SK-N-SH (cell line): ENCODE measurements at regions not wholly inside any gene's neighbourhood (a gene's known extent, or its start where the extent isn't known, plus 50 kb on each side); places are given as distances from the start of the nearest gene placed in this dataset.

Source experiments
- CTCF ChIA-PET: fragments of 300-600, 350-600 bp; formaldehyde crosslinking; extraction: SDS; loops from one replicate; lab custom pipeline; 2021; lab: Yijun Ruan, JAX
- POLR2A ChIA-PET: fragments of 350-600 bp; sonication (Branson Sonifier 250); formaldehyde crosslinking; extraction: SDS; loops from one replicate; lab custom pipeline; 2020; ENCODE audit warnings: antibody characterized with exemption, inconsistent platforms; lab: Yijun Ruan, JAX
- DNase-seq: peaks from one replicate; pipeline ENCODE4 v3.0.0; 2012
- H2AFZ ChIP-seq: fragments of 200-600 bp; sonication (generic); 2 replicates; pipeline ENCODE4 v1.8.1; 2016; ENCODE audit warnings: antibody characterized with exemption, mild to moderate bottlenecking, low read depth
- H3F3A ChIP-seq: fragments of 200-600 bp; sonication (generic); replicated peaks from 2 replicates; pipeline ENCODE3; 2016; ENCODE audit warnings: antibody characterized with exemption, mild to moderate bottlenecking; ENCODE audit not compliant: insufficient read depth
- H3K27ac ChIP-seq, 2 experiments: fragments of 200-500 bp in 1 of 2; fragments of 200-600 bp in 1 of 2; sonication (Bioruptor generic) in 1 of 2; sonication (generic), shearing (Covaris generic) in 1 of 2; 2 replicates each; pipeline versions ENCODE4 v1.5.1 to v1.6.1; 2014 to 2016; ENCODE audit warnings: low read depth in 2 of 2, inconsistent platforms in 1 of 2, low read length in 1 of 2, mild to moderate bottlenecking in 1 of 2, mixed read lengths in 1 of 2
- H3K27me3 ChIP-seq: fragments of 200-600 bp; sonication (generic), shearing (Covaris generic); 2 replicates; pipeline ENCODE4 v1.6.1; 2016; ENCODE audit warnings: mixed run types; ENCODE audit not compliant: insufficient read depth
- H3K36me3 ChIP-seq, 2 experiments: fragments of 200-500 bp in 1 of 2; fragments of 200-600 bp in 1 of 2; sonication (Bioruptor generic) in 1 of 2; sonication (generic) in 1 of 2; replicated peaks in 1 of 2; 2 replicates each; pipeline versions ENCODE3 to v1.5.1; 2014 to 2016; ENCODE audit warnings: low read length in 1 of 2, mild to moderate bottlenecking in 1 of 2; ENCODE audit not compliant: insufficient read depth in 2 of 2, control insufficient read depth in 1 of 2
- H3K4me1 ChIP-seq, 2 experiments: fragments of 200-500 bp in 1 of 2; fragments of 200-600 bp in 1 of 2; sonication (Bioruptor generic) in 1 of 2; sonication (generic), shearing (Covaris generic) in 1 of 2; 2 replicates each; pipeline versions ENCODE4 v1.5.1 to v1.6.1; 2014 to 2016; ENCODE audit warnings: low read depth in 1 of 2, low read length in 1 of 2, mixed run types in 1 of 2; ENCODE audit not compliant: insufficient read depth in 2 of 2, control insufficient read depth in 1 of 2
- H3K4me2 ChIP-seq: fragments of 200-600 bp; sonication (generic), shearing (Covaris generic); 2 replicates; pipeline ENCODE4 v1.6.1; 2017; ENCODE audit warnings: mixed run types
- H3K4me3 ChIP-seq, 2 experiments: fragments of 200-500 bp in 1 of 2; fragments of 200-600 bp in 1 of 2; sonication (Bioruptor generic) in 1 of 2; sonication (generic), shearing (Covaris generic) in 1 of 2; 2 replicates each; pipeline versions ENCODE4 v1.5.1 to v1.8.1; 2014 to 2016; ENCODE audit warnings: low read depth in 2 of 2, inconsistent platforms in 1 of 2, low read length in 1 of 2, mild to moderate bottlenecking in 1 of 2, mixed read lengths in 1 of 2, moderate library complexity in 1 of 2
- H3K79me2 ChIP-seq: fragments of 200-600 bp; sonication (generic); 2 replicates; pipeline ENCODE4 v1.8.1; 2017; ENCODE audit warnings: mild to moderate bottlenecking; ENCODE audit not compliant: insufficient read depth
- H3K9ac ChIP-seq: fragments of 200-600 bp; sonication (generic); 2 replicates; pipeline ENCODE4 v1.6.1; 2017; ENCODE audit warnings: mixed run types
- H3K9me2 ChIP-seq: fragments of 200-600 bp; sonication (generic); 2 replicates; pipeline ENCODE4 v1.6.1; 2017; ENCODE audit warnings: mixed run types
- H3K9me3 ChIP-seq: fragments of 200-600 bp; sonication (generic); 2 replicates; pipeline ENCODE4 v1.6.1; 2017; ENCODE audit warnings: mixed run types, mild to moderate bottlenecking, moderate library complexity
- H4K20me1 ChIP-seq: fragments of 200-600 bp; sonication (generic); 2 replicates; pipeline ENCODE4 v1.6.1; 2017; ENCODE audit warnings: mild to moderate bottlenecking, mixed run types; ENCODE audit not compliant: insufficient read depth
- CHD2 ChIP-seq: fragments of 150-350 bp; IDR thresholded peaks from 2 replicates; pipeline ENCODE4 v1.6.1; 2018; ENCODE audit warnings: low read length; ENCODE audit not compliant: partially characterized antibody
- FOSL2 ChIP-seq: IDR thresholded peaks from 2 replicates; pipeline ENCODE4 v1.4.0; 2012; ENCODE audit warnings: low read depth, mild to moderate bottlenecking, moderate library complexity, borderline replicate concordance
- FOXM1 ChIP-seq: IDR thresholded peaks from 2 replicates; pipeline ENCODE4 v1.4.0; 2012; ENCODE audit warnings: low read depth, mild to moderate bottlenecking
- JUND ChIP-seq: IDR thresholded peaks from 2 replicates; pipeline ENCODE4 v1.4.0; 2012
- MAX ChIP-seq: IDR thresholded peaks from 2 replicates; pipeline ENCODE4 v1.4.0; 2012; ENCODE audit warnings: low read depth
- NRF1 ChIP-seq: IDR thresholded peaks from 2 replicates; pipeline ENCODE4 v1.6.1; 2012; ENCODE audit warnings: low read depth, mild to moderate bottlenecking, low read length
- RAD21 ChIP-seq: IDR thresholded peaks from 2 replicates; pipeline ENCODE4 v1.6.1; 2012; ENCODE audit warnings: mild to moderate bottlenecking, low read length
- REST ChIP-seq: IDR thresholded peaks from 2 replicates; pipeline ENCODE4 v1.6.1; 2012; ENCODE audit warnings: mild to moderate bottlenecking, low read depth, low read length, moderate library complexity
- RFX5 ChIP-seq: IDR thresholded peaks from 2 replicates; pipeline ENCODE4 v1.6.1; 2012; ENCODE audit warnings: mild to moderate bottlenecking, improper control_type of control experiment, low read length
- SIN3A ChIP-seq: IDR thresholded peaks from 2 replicates; pipeline ENCODE4 v1.6.1; 2012; ENCODE audit warnings: low read depth, mild to moderate bottlenecking, low read length, moderate library complexity, borderline replicate concordance
- YY1 ChIP-seq: IDR thresholded peaks from 2 replicates; pipeline ENCODE4 v1.4.0; 2012; ENCODE audit warnings: low read depth, mild to moderate bottlenecking
- ZBTB33 ChIP-seq: IDR thresholded peaks from 2 replicates; pipeline ENCODE4 v1.4.0; 2012; ENCODE audit warnings: low read depth, borderline replicate concordance
- WGBS: methylation state at CpG from one replicate; pipeline ENCODE4 v1.1.6; 2017; ENCODE audit warnings: low lambda C conversion rate; 5-methylcytosine and 5-hydroxymethylcytosine counted together
- TF ChIP-seq, protein P1 (sequence below): fragments of 200-600 bp; sonication (generic); IDR thresholded peaks from 2 replicates; pipeline ENCODE4 v1.6.1; 2017; ENCODE audit warnings: antibody characterized with exemption, mild to moderate bottlenecking, moderate library complexity
- TF ChIP-seq, protein P2 (sequence below): fragments of 150-350 bp; IDR thresholded peaks from 2 replicates; pipeline ENCODE4 v1.6.1; 2017; ENCODE audit warnings: antibody characterized with exemption, low read length, low read depth, borderline replicate concordance
- TF ChIP-seq, protein P3 (sequence below): fragments of 150-350 bp; IDR thresholded peaks from 2 replicates; pipeline ENCODE4 v1.6.1; 2016; ENCODE audit warnings: mild to moderate bottlenecking, low read depth, low read length

DNA sequence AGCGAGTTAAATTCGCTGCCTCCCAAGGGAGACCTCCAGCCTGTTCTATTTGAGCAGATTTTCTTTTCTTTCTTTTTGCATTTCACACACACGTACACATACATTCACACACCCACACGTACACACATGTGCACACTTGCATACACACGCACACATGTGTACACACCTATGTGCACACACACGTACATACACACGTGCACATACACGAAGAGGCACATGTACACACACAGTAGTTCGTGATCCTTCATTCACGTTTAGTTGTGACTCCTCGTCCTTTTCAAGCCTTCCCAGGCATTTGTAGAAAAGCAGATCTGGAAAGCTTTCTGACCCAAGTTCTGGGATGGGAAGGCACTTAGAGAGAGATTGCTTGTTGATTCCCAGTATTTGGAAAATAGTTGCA, 290.8 kb upstream of the COBL start (continued):
- TF ChIP-seq REST (no peak), ZBTB33 (no peak), RFX5 (no peak)
- TF ChIP-seq, protein P1, sequence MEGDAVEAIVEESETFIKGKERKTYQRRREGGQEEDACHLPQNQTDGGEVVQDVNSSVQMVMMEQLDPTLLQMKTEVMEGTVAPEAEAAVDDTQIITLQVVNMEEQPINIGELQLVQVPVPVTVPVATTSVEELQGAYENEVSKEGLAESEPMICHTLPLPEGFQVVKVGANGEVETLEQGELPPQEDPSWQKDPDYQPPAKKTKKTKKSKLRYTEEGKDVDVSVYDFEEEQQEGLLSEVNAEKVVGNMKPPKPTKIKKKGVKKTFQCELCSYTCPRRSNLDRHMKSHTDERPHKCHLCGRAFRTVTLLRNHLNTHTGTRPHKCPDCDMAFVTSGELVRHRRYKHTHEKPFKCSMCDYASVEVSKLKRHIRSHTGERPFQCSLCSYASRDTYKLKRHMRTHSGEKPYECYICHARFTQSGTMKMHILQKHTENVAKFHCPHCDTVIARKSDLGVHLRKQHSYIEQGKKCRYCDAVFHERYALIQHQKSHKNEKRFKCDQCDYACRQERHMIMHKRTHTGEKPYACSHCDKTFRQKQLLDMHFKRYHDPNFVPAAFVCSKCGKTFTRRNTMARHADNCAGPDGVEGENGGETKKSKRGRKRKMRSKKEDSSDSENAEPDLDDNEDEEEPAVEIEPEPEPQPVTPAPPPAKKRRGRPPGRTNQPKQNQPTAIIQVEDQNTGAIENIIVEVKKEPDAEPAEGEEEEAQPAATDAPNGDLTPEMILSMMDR: no peak
- TF ChIP-seq, protein P2, sequence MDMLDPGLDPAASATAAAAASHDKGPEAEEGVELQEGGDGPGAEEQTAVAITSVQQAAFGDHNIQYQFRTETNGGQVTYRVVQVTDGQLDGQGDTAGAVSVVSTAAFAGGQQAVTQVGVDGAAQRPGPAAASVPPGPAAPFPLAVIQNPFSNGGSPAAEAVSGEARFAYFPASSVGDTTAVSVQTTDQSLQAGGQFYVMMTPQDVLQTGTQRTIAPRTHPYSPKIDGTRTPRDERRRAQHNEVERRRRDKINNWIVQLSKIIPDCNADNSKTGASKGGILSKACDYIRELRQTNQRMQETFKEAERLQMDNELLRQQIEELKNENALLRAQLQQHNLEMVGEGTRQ: no peak
- TF ChIP-seq, all 33 proteins: peak for 0

DNA sequence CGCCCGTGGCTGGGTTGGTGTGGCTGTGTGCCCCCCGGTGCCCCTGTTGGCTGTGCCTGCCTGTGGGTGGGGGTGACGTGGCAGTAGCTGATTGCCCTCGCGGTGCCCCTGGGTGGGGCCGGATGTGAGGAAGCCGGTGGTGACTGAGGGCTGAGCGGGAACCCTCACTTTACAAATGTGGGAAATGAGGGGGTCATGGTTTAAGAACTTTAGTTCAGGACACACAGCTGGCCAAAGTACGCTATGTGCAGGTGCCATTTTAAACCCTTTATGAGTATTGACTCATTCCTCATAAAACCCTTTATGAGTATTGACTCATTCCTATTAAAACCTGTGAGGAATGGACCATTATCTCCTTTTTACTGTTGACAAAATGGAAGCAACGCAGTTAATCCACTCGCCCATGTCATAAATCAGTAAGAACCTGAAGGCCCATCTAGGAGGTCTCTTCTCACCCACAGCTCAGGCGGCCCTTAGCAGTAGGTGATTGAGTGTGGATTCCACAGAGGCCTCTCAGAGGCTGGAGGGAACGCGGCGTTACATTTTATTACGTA, 290.1 kb upstream of the COBL start:
- WGBS: 54% methylated on average over 17 of the region's 17 CpGs
- DNase-seq: no peak
- POLR2A ChIA-PET: no interaction called here
- H3K27me3 ChIP-seq: no peaks in the 10 kb centered on the region
- H3K9me3 ChIP-seq: peaks cover 8% of the 10 kb centered on the region; the same call in 1 of the 2 replicates
- H3K9ac ChIP-seq: no peak overlapping the region
- CTCF ChIA-PET: no interaction called here
- no peak overlapping the region for H2AFZ ChIP-seq
- no peak overlapping the region for H3K4me2 ChIP-seq
- peaks cover 0 to 2% of the 10 kb centered on the region in 2 experiments; a peak in 1 of 4 replicates for H3K4me1 ChIP-seq
- no peak overlapping the region for H3K27ac ChIP-seq
- no peaks in the 10 kb centered on the region for H3K79me2 ChIP-seq
- TF ChIP-seq FOXM1 (no peak), SIN3A (no peak), NRF1 (no peak), FOSL2 (no peak), MAX (no peak), YY1 (no peak), JUND (no peak), RAD21 (no peak), CHD2 (no peak)
- TF ChIP-seq, protein P2: no peak
- TF ChIP-seq, protein P3, sequence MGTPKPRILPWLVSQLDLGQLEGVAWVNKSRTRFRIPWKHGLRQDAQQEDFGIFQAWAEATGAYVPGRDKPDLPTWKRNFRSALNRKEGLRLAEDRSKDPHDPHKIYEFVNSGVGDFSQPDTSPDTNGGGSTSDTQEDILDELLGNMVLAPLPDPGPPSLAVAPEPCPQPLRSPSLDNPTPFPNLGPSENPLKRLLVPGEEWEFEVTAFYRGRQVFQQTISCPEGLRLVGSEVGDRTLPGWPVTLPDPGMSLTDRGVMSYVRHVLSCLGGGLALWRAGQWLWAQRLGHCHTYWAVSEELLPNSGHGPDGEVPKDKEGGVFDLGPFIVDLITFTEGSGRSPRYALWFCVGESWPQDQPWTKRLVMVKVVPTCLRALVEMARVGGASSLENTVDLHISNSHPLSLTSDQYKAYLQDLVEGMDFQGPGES: no peak
- H3K9me2 ChIP-seq: no peaks in the 10 kb centered on the region
- no peaks in the 10 kb centered on the region for H3F3A ChIP-seq
- H3K4me3 ChIP-seq: no peak overlapping the region
- H4K20me1 ChIP-seq: no peaks in the 10 kb centered on the region
- no peaks in the 10 kb centered on the region for H3K36me3 ChIP-seq
